ENCODE measurements at regions not wholly inside any gene's neighbourhood (a gene's known extent, or its start where the extent isn't known, plus 50 kb on each side); places are given as distances from the start of the nearest gene placed in this dataset.

- TF ChIP-seq EZH2 (IDR thresholded peaks at IDR 0.05; ENCODE audit: borderline replicate concordance, low read depth, low read length, severe bottlenecking) = no peak
- no peak for TF ChIP-seq CTCF (IDR thresholded peaks at IDR 0.05; ENCODE audit: borderline replicate concordance, extremely low read depth, low read length, poor library complexity, severe bottlenecking)
- no peak overlapping the region for H3K4me2 ChIP-seq (ENCODE audit: insufficient read depth, low read length)
- no peak for DNase-seq
Observed at GRCh38 chr12:74801625-74802024, 264.0 kb downstream of the ATXN7L3B start.

GRCh38 chr12:74816398-74817175 lies 279.0 kb downstream of the ATXN7L3B start:
- no peaks in the 10 kb centered on the region for H3K79me2 ChIP-seq (ENCODE audit: insufficient read depth, low read length)
- no peaks in the 10 kb centered on the region for H3K36me3 ChIP-seq (ENCODE audit: insufficient read depth, low read length)
- no peak overlapping the region for H3K27ac ChIP-seq (ENCODE audit: low read length)
- TF ChIP-seq EZH2 (IDR thresholded peaks at IDR 0.05; ENCODE audit: borderline replicate concordance, low read depth, low read length, severe bottlenecking) (no peak), CTCF (IDR thresholded peaks at IDR 0.05; ENCODE audit: borderline replicate concordance, extremely low read depth, low read length, poor library complexity, severe bottlenecking) (no peak)
- H2AFZ ChIP-seq (ENCODE audit: low read depth, low read length) = no peak overlapping the region
- DNase-seq = no peak
- H3K9me3 ChIP-seq (ENCODE audit: insufficient read depth, low read length, severe bottlenecking) = no peaks in the 10 kb centered on the region
- no peak overlapping the region for H3K4me2 ChIP-seq (ENCODE audit: insufficient read depth, low read length)
- no peaks in the 10 kb centered on the region for H3K4me1 ChIP-seq (ENCODE audit: insufficient read depth, low read length)
- H4K20me1 ChIP-seq (ENCODE audit: insufficient read depth, low read length) = no peaks in the 10 kb centered on the region
- 0 out of 3 replicates have a peak, but pooled peaks have one; percentile 22 for ATAC-seq (ENCODE audit: insufficient read depth, low read depth)
- no peak overlapping the region for H3K4me3 ChIP-seq (ENCODE audit: low read depth in 1 of 2, low read length in 2 of 2)
- no peak overlapping the region for H3K9ac ChIP-seq (ENCODE audit: low read depth, low read length)
- no peaks in the 10 kb centered on the region for H3K27me3 ChIP-seq (ENCODE audit: insufficient read depth, low read length, poor library complexity)

More at GRCh38 chr12:74801625-74802024, 264.0 kb downstream of the ATXN7L3B start:
- no peak overlapping the region for H2AFZ ChIP-seq (ENCODE audit: low read depth, low read length)
- H3K27me3 ChIP-seq (ENCODE audit: insufficient read depth, low read length, poor library complexity) = no peaks in the 10 kb centered on the region
- ATAC-seq (ENCODE audit: insufficient read depth, low read depth) = no peak
- no peaks in the 10 kb centered on the region for H4K20me1 ChIP-seq (ENCODE audit: insufficient read depth, low read length)
- no peaks in the 10 kb centered on the region for H3K4me1 ChIP-seq (ENCODE audit: insufficient read depth, low read length)
- H3K79me2 ChIP-seq (ENCODE audit: insufficient read depth, low read length) = no peaks in the 10 kb centered on the region
- H3K36me3 ChIP-seq (ENCODE audit: insufficient read depth, low read length) = no peaks in the 10 kb centered on the region
- H3K27ac ChIP-seq (ENCODE audit: low read length) = no peak overlapping the region
- H3K4me3 ChIP-seq (ENCODE audit: low read depth in 1 of 2, low read length in 2 of 2) = no peak overlapping the region
- H3K9ac ChIP-seq (ENCODE audit: low read depth, low read length) = no peak overlapping the region
- H3K9me3 ChIP-seq (ENCODE audit: insufficient read depth, low read length, severe bottlenecking) = no peaks in the 10 kb centered on the region

GRCh38 chr12:74817499-74817898 lies 279.9 kb downstream of the ATXN7L3B start:
- no peak overlapping the region for H2AFZ ChIP-seq (ENCODE audit: low read depth, low read length)
- TF ChIP-seq CTCF (IDR thresholded peaks at IDR 0.05; ENCODE audit: borderline replicate concordance, extremely low read depth, low read length, poor library complexity, severe bottlenecking) (no peak), EZH2 (IDR thresholded peaks at IDR 0.05; ENCODE audit: borderline replicate concordance, low read depth, low read length, severe bottlenecking) (no peak)
- H3K9me3 ChIP-seq (ENCODE audit: insufficient read depth, low read length, severe bottlenecking) = no peaks in the 10 kb centered on the region

More at GRCh38 chr12:74817499-74817898, 279.9 kb downstream of the ATXN7L3B start:
- Histone ChIP-seq H3K27me3 (ENCODE audit: insufficient read depth, low read length, poor library complexity) (no peaks in the 10 kb centered on the region), H3K36me3 (ENCODE audit: insufficient read depth, low read length) (no peaks in the 10 kb centered on the region), H3K79me2 (ENCODE audit: insufficient read depth, low read length) (no peaks in the 10 kb centered on the region), H3K4me1 (ENCODE audit: insufficient read depth, low read length) (no peaks in the 10 kb centered on the region), H3K27ac (ENCODE audit: low read length) (no peak overlapping the region), H4K20me1 (ENCODE audit: insufficient read depth, low read length) (no peaks in the 10 kb centered on the region), H3K4me2 (ENCODE audit: insufficient read depth, low read length) (no peak overlapping the region), H3K4me3 (ENCODE audit: low read depth in 1 of 2, low read length in 2 of 2) (no peak overlapping the region), H3K9ac (ENCODE audit: low read depth, low read length) (no peak overlapping the region)
- ATAC-seq (ENCODE audit: insufficient read depth, low read depth) (no peak), DNase-seq (no peak)

All from DND-41 (cell line).